ENCODE measurements at regions not wholly inside any gene's neighbourhood (a gene's known extent, or its start where the extent isn't known, plus 50 kb on each side); places are given as distances from the start of the nearest gene placed in this dataset.

- TF ChIP-seq CTCF (IDR thresholded peaks at IDR 0.05; ENCODE audit: low read depth, low read length) (no peak), EZH2phosphoT487 (IDR thresholded peaks at IDR 0.05; ENCODE audit: low read depth) (no peak)
Observed at GRCh38 chr11:15378941-15379340, 264.2 kb downstream of the INSC start.
